Activated CD4-positive, alpha-beta T cell treated with anti-CD3 and anti-CD28 coated beads, Interleukin-2, amount 50 U/mL, for 48 hours (primary cell): ENCODE measurements at regions not wholly inside any gene's neighbourhood (a gene's known extent, or its start where the extent isn't known, plus 50 kb on each side); places are given as distances from the start of the nearest gene placed in this dataset.
"Not testable (repeated sequence)": the region's sequence is repeated elsewhere in the genome, so short reads cannot be mapped to it uniquely, and the experiment has no call there.

Experiments
- DNase-seq, 2 experiments: peaks; one replicate each; pipeline ENCODE4 v3.0.0-alpha.2; 2020

DNA sequence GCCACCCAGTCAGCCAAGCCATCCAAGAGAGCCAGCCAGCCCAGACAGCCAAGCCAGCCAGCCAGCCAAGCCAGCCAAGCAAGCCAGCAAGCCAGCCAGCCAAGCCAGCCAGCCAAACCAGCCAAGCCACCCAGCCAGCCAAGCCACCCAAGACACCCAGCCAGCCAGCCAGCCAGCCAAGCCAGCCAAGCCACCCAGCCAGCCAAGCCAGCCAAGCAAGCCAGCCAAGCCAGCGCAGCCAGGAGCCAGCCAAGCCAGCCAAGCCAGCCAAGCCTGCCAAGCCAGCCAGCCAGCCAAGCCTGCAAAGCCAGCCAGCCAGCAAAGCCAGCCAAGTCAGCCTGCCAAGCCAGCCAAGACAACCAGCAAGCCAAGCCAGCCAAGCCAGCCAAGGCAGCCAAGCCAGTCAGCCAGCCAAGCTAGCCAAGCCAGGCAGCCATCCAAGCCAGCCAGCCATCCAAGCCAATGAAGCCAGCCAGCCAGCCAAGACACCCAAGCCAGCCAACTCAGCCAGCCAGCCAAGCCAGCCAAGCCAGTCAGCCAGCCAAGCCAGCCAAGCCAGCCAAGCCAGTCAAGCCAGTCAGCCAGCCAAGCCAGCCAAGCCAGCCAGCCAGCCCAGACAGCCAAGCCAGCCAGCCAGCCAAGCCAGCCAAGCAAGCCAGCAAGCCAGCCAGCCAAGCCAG lies 332.2 kb upstream of the PLGLB2 start:
- not testable (repeated sequence) for DNase-seq

DNA sequence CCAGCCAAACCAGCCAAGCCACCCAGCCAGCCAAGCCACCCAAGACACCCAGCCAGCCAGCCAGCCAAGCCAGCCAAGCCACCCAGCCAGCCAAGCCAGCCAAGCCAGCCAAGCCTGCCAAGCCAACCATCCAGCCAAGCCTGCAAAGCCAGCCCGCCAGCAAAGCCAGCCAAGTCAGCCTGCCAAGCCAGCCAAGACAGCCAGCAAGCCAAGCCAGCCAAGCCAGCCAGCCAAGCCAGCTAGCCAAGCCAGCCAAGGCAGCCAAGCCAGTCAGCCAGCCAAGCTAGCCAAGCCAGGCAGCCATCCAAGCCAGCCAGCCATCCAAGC lies 331.7 kb upstream of the PLGLB2 start:
- DNase-seq: not testable (repeated sequence)

GRCh38 chr2:87417147-87417546 lies 330.7 kb upstream of the PLGLB2 start:
- DNase-seq: not testable (repeated sequence)

DNA sequence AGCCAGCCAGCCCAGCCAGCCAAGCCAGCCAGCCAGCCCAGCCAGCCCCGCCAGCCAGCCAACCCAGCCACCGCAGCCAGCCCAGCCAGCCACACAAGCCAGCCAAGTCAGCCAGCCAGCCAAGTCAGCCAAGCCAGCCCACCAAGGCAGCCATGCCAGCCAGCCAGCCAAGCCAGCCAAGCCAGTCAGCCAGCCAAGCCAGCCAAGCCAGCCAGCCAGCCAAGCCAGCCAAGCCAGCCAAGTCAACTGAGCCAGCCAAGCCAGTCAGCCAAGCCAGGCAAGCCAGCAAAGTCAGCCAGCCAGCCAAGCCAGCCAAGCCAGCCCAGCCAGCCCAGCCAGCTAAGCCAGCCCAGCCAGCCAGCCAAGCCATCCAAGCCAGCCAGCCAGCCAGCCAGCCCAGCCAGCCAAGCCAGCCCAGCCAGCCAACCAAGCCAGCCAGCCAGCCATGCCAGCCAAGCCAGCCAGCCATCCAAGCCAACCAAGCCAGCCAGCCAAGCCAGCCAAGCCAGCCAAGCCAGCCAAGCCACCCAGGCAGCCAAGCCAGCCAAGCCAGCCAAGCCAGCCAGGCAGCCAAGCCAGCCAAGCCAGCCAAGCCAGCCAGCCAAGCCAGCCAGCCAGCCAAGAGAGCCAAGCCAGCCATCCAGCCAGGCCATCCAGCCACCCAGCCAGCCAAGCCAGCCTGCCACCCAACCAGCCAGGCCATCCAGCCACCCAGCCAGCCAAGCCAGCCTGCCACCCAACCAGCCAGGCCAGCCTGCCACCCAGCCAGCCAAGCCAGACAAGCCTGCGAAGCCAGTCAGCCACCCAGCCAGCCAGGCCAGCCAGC lies 329.9 kb upstream of the PLGLB2 start:
- DNase-seq: not testable (repeated sequence)

DNA sequence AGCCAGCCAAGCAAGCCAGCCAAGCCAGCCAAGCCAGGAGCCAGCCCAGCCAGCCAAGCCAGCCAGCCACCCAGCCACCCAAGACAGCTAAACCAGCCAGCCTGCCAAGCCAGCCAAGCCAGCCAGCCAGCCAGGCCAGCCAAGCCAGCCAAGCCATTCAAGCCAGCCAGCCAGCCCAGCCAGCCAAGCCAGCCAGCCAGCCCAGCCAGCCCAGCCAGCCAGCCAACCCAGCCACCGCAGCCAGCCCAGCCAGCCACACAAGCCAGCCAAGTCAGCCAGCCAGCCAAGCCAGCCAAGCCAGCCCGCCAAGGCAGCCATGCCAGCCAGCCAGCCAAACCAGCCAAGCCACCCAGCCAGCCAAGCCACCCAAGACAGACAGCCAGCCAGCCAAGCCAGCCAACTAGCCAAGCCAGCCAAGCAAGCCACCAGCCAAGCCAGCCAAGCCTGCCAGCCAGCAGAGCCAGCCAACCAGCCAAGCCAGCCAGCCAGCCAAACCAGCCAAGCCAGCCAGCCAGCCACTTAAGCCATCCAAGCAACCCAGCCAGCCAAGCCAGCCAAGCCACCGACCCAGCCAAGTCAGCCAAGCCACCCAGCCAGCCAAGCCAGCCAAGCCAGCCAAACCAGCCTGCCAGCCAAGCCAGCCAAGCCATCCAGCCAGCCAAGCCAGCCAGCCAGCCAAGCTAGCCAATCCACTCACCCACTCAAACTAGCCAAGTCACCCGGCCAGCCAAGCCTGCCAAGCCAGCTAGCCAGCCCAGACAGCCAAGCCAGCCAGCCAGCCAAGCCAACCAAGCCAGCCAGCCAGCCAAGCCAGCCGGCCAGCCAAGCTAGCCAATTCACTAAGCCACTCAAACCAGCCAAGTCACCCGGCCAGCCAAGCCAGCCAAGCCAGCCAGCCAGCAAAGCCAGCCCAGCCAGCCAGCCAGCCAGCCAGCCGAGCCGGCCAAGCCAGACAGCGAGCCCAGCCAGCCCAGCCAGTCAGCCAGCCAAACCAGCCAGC lies 328.8 kb upstream of the PLGLB2 start:
- not testable (repeated sequence) for DNase-seq

GRCh38 chr2:87419980-87420379 lies 327.9 kb upstream of the PLGLB2 start:
- not testable (repeated sequence) for DNase-seq

- DNase-seq: not testable (repeated sequence)
These were observed 326.9 kb upstream of the PLGLB2 start for GRCh38 chr2:87420954-87421353.

- DNase-seq: not testable (repeated sequence)
These were observed 323.8 kb upstream of the PLGLB2 start for GRCh38 chr2:87423796-87424762.

GRCh38 chr2:87424763-87425154 lies 323.1 kb upstream of the PLGLB2 start:
- not testable (repeated sequence) for DNase-seq

- DNase-seq: not testable (repeated sequence)
These were observed 322.7 kb upstream of the PLGLB2 start for GRCh38 chr2:87425191-87425590.

- DNase-seq: not testable (repeated sequence)
These were observed 322.2 kb upstream of the PLGLB2 start for GRCh38 chr2:87425717-87426116.

- not testable (repeated sequence) for DNase-seq
These were observed 319.3 kb upstream of the PLGLB2 start for GRCh38 chr2:87428452-87429130.

DNA sequence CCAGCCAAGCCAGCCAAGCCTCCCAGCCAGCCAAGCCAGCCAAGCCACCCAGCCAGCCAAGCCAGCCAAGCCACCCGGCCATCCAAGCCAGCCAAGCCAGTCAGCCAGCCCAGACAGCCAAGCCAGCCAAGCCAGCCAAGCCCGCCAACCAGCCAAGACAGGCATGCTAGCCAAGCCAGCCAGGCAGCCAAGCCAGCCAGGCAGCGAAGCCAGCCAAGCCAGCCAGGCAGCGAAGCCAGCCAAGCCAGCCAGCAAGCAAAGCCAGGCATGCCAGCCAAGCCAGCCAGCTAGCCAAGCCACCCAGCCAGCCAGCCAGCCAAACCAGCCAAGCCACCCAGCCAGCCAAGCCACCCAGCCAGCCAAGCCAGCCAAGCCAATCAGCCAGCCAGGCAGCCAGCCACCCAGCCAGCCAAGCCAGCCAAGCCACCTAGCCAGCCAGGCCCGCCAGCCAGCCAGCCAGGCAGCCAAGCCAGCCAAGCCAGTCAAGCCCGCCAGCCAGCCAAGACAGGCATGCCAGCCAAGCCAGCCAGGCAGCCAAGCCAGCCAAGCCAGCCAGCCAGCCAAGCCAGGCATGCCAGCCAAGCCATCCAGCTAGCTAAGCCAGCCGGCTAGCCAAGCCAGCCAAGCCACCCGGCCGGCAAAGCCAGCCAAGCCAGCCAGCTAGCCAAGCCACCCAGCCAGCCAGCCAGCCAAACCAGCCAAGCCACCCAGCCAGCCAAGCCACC lies 318.5 kb upstream of the PLGLB2 start:
- DNase-seq: not testable (repeated sequence)

- not testable (repeated sequence) for DNase-seq
These were observed 318.0 kb upstream of the PLGLB2 start for GRCh38 chr2:87429931-87430275.

- not testable (repeated sequence) for DNase-seq
These were observed 316.8 kb upstream of the PLGLB2 start for GRCh38 chr2:87431051-87431450.

- not testable (repeated sequence) for DNase-seq
These were observed 315.0 kb upstream of the PLGLB2 start for GRCh38 chr2:87432711-87433453.

- not testable (repeated sequence) for DNase-seq
These were observed 311.9 kb upstream of the PLGLB2 start for GRCh38 chr2:87436007-87436406.

- DNase-seq: not testable (repeated sequence)
These were observed 310.1 kb upstream of the PLGLB2 start for GRCh38 chr2:87437701-87438260.

DNA sequence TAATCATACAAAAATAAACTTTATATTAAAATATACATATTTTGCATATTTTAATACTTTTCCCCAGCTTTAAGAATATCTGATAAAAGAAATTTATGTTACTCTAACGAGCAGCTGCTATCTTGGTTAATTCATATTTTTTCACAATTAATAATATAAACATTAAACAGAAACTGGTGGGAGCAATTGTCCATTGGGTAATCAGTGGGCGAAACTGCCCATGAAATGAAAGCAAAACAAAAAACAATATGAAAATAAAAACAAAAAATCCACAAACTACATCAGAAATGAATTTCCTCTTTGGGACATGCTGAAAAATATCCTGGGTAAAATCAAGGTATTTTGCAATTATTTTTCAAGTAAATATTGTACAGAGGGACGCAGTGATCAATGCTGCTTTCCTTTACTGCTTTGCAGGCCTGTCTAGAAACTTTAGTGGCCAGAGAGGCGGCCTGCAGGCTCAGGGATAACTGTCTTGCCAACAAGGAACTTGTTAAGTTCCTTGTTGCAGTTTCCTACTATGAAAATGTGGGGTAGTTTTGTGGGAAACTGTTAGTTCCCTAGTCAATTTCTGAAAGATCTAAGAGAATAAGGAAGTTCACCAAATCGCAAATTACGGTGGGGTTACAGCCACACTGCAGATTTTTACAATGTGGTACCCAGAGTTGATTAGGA lies 309.0 kb upstream of the PLGLB2 start:
- not testable (repeated sequence) for DNase-seq
